GM23338 (cell line): ENCODE measurements at regions not wholly inside any gene's neighbourhood (a gene's known extent, or its start where the extent isn't known, plus 50 kb on each side); places are given as distances from the start of the nearest gene placed in this dataset.

Experiments used
- ATAC-seq: fragments of 200-7000 bp; cut with Tn5 transposase; 3 replicates; pipeline ENCODE4 v1.9.1; 2020
- DNase-seq: peaks from one replicate; pipeline ENCODE4 v3.0.0-alpha.2; 2015; ENCODE audit warnings: low spot score
- H2AFZ ChIP-seq: fragments of 200-600 bp; sonication (generic); 2 replicates; pipeline ENCODE4 v1.8.0; 2016; ENCODE audit warnings: antibody characterized with exemption, mild to moderate bottlenecking, moderate library complexity
- H3F3A ChIP-seq: fragments of 200-600 bp; sonication (generic); replicated peaks from 2 replicates; pipeline ENCODE4 v1.8.0; 2017; ENCODE audit warnings: antibody characterized with exemption, mixed run types, low read depth
- H3K27ac ChIP-seq: fragments of 200-600 bp; sonication (generic); 2 replicates; pipeline ENCODE4 v1.6.1; 2016; ENCODE audit warnings: low read depth
- H3K27me3 ChIP-seq: fragments of 200-600 bp; sonication (generic); 2 replicates; pipeline ENCODE4 v1.8.0; 2016; ENCODE audit warnings: mild to moderate bottlenecking, mixed run types, moderate library complexity; ENCODE audit not compliant: insufficient read depth
- H3K36me3 ChIP-seq: fragments of 200-600 bp; sonication (generic); 2 replicates; pipeline ENCODE4 v1.8.0; 2016; ENCODE audit warnings: mild to moderate bottlenecking; ENCODE audit not compliant: insufficient read depth
- H3K4me1 ChIP-seq: fragments of 200-600 bp; sonication (generic); 2 replicates; pipeline ENCODE4 v1.8.0; 2016; ENCODE audit warnings: mild to moderate bottlenecking, moderate library complexity; ENCODE audit not compliant: insufficient read depth
- H3K4me2 ChIP-seq: fragments of 200-600 bp; sonication (generic); 2 replicates; pipeline ENCODE4 v1.7.1; 2017; ENCODE audit warnings: mixed run types
- H3K4me3 ChIP-seq: fragments of 200-600 bp; sonication (generic); 2 replicates; pipeline ENCODE4 v1.6.1; 2016; ENCODE audit warnings: mixed run types
- H3K79me2 ChIP-seq: fragments of 200-600 bp; sonication (generic); replicated peaks from 2 replicates; pipeline ENCODE4 v1.8.0; 2017; ENCODE audit warnings: mild to moderate bottlenecking; ENCODE audit not compliant: insufficient read depth
- H3K9me2 ChIP-seq: fragments of 200-600 bp; sonication (generic); 2 replicates; pipeline ENCODE4 v1.8.0; 2017; ENCODE audit not compliant: insufficient read depth
- H4K20me1 ChIP-seq: fragments of 200-600 bp; sonication (generic); replicated peaks from 2 replicates; pipeline ENCODE4 v1.8.0; 2017; ENCODE audit warnings: mild to moderate bottlenecking; ENCODE audit not compliant: insufficient read depth
- H3K27ac Mint-ChIP-seq: 2 replicates; pipeline ENCODE4 v1.8.0; 2020; ENCODE audit warnings: inconsistent platforms, mild to moderate bottlenecking, moderate library complexity, mixed read lengths
- H3K27me3 Mint-ChIP-seq: 3 replicates; pipeline ENCODE4 v1.8.0; 2022; ENCODE audit warnings: low read depth, mild to moderate bottlenecking, moderate library complexity, mixed read lengths, inconsistent platforms; ENCODE audit not compliant: insufficient read depth, poor library complexity
- H3K36me3 Mint-ChIP-seq: 3 replicates; pipeline ENCODE4 v1.8.0; 2021; ENCODE audit warnings: low read depth, mild to moderate bottlenecking, inconsistent platforms, moderate library complexity, mixed read lengths
- H3K4me1 Mint-ChIP-seq: 3 replicates; pipeline ENCODE4 v1.8.0; 2020; ENCODE audit warnings: mild to moderate bottlenecking, inconsistent platforms, mixed read lengths
- H3K4me3 Mint-ChIP-seq: 3 replicates; pipeline ENCODE4 v1.8.0; 2021; ENCODE audit warnings: moderate library complexity, mild to moderate bottlenecking, inconsistent platforms, mixed read lengths
- H3K9me3 Mint-ChIP-seq: 3 replicates; pipeline ENCODE4 v1.8.0; 2020; ENCODE audit warnings: moderate library complexity, mild to moderate bottlenecking, inconsistent platforms, mixed read lengths
- CREB1 ChIP-seq: fragments of 250-450 bp; sonication (Bioruptor Pico); IDR thresholded peaks from 2 replicates; pipeline ENCODE4 v1.5.0; 2020; ENCODE audit warnings: low read depth, mild to moderate bottlenecking, moderate library complexity
- EZH2 ChIP-seq: fragments of 200-600 bp; sonication (generic); IDR thresholded peaks from one replicate; pipeline ENCODE4 v1.8.0; 2017; ENCODE audit warnings: antibody characterized with exemption, mild to moderate bottlenecking, low read depth; ENCODE audit not compliant: unreplicated experiment
- EZH2phosphoT487 ChIP-seq: fragments of 200-600 bp; sonication (generic); IDR thresholded peaks from one replicate; pipeline ENCODE4 v1.8.1; 2018; ENCODE audit warnings: antibody characterized with exemption; ENCODE audit not compliant: unreplicated experiment
- NANOG ChIP-seq: IDR thresholded peaks from 2 replicates; pipeline ENCODE4 v1.6.1; 2016; ENCODE audit warnings: antibody characterized with exemption, borderline replicate concordance
- ZNF114 ChIP-seq: fragments of 250-450 bp; sonication (Bioruptor Pico); IDR thresholded peaks from 2 replicates; pipeline ENCODE4 v1.5.0; 2020; ENCODE audit warnings: mild to moderate bottlenecking, moderate library complexity
- ZNF331 ChIP-seq: fragments of 250-450 bp; sonication (Bioruptor Pico); IDR thresholded peaks from 2 replicates; pipeline ENCODE4 v1.5.0; 2020; ENCODE audit warnings: low read depth, mild to moderate bottlenecking, moderate library complexity
- TF ChIP-seq, protein P1 (sequence below): IDR thresholded peaks from 2 replicates; pipeline ENCODE4 v1.6.1; 2016; ENCODE audit warnings: antibody characterized with exemption
- TF ChIP-seq, protein P2 (sequence below): IDR thresholded peaks from one replicate; pipeline ENCODE4 v1.6.1; 2018; ENCODE audit warnings: antibody characterized with exemption; ENCODE audit not compliant: unreplicated experiment
- TF ChIP-seq, protein P3 (sequence below), 2 experiments: fragments of 200-600 bp in 1 of 2; sonication (generic) in 1 of 2; conservative IDR thresholded peaks; 2 replicates each; pipeline versions ENCODE4 v1.5.1 to v1.6.1; 2016 to 2017; ENCODE audit warnings: antibody characterized with exemption in 2 of 2, low read depth in 2 of 2, mild to moderate bottlenecking in 2 of 2, moderate library complexity in 1 of 2

DNA sequence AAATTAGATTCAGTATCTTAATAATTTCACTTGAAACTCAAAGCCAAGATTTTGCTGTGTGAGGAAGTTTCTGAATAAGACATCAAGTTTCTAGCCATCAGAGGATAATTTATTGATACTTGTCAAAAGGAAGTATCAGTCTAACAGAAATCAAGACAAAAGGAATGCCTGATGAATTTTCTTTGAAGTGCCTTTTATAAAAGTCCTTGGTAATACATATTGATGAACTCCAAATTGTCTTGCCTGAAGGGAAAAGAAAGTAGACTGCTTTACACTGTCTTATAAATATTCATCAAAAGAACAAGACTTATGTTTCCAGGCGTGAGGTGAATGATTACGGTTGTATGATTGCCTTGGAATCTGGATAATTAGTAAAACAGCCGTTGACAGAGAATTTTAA is 986.0 kb upstream of the MAP3K7 start:
- H3K27ac ChIP-seq: no peak overlapping the region
- peaks cover 3% of the 10 kb centered on the region; the same call in 2 of the 3 replicates for H3K4me1 Mint-ChIP-seq

DNA sequence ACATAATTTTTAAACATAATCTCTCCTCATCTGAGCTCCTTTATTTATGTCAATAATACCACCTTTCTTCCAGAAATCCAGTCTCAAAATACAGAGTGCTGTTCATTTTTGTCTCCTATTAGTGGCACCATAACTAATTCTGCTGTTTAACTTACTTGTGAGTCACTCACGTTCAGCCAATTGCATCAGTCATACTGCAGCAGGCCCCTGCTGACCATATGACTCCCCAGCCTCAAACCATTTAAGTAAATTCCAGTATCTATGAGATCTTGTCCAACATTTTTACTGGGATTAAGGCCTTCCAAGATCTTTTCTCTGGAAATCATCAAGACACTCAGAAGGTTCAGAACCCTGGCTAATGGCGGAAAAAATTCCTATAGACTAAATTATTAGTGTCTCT is 982.2 kb upstream of the MAP3K7 start:
- H3K27me3 ChIP-seq: no peaks in the 10 kb centered on the region
- H4K20me1 ChIP-seq: no peaks in the 10 kb centered on the region
- Mint-ChIP-seq H3K9me3 (no peaks in the 10 kb centered on the region; the same call in 2 of the 3 replicates), H3K4me3 (no peak overlapping the region), H3K27me3 (no peaks in the 10 kb centered on the region), H3K36me3 (no peaks in the 10 kb centered on the region), H3K27ac (no peak overlapping the region), H3K4me1 (peaks cover 3% of the 10 kb centered on the region; the same call in 2 of the 3 replicates)
- H3K27ac ChIP-seq: no peak overlapping the region
- no peaks in the 10 kb centered on the region for H3K9me2 ChIP-seq
- H3F3A ChIP-seq: no peaks in the 10 kb centered on the region
- H3K4me3 ChIP-seq: no peak overlapping the region
- ATAC-seq (no peak), DNase-seq (no peak)
- H3K79me2 ChIP-seq: no peaks in the 10 kb centered on the region
- no peaks in the 10 kb centered on the region for H3K36me3 ChIP-seq
- H3K4me2 ChIP-seq: no peak overlapping the region
- no peaks in the 10 kb centered on the region for H3K4me1 ChIP-seq
- no peak overlapping the region for H2AFZ ChIP-seq
- TF ChIP-seq, protein P1, sequence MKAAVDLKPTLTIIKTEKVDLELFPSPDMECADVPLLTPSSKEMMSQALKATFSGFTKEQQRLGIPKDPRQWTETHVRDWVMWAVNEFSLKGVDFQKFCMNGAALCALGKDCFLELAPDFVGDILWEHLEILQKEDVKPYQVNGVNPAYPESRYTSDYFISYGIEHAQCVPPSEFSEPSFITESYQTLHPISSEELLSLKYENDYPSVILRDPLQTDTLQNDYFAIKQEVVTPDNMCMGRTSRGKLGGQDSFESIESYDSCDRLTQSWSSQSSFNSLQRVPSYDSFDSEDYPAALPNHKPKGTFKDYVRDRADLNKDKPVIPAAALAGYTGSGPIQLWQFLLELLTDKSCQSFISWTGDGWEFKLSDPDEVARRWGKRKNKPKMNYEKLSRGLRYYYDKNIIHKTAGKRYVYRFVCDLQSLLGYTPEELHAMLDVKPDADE: no peak
- TF ChIP-seq, protein P2, sequence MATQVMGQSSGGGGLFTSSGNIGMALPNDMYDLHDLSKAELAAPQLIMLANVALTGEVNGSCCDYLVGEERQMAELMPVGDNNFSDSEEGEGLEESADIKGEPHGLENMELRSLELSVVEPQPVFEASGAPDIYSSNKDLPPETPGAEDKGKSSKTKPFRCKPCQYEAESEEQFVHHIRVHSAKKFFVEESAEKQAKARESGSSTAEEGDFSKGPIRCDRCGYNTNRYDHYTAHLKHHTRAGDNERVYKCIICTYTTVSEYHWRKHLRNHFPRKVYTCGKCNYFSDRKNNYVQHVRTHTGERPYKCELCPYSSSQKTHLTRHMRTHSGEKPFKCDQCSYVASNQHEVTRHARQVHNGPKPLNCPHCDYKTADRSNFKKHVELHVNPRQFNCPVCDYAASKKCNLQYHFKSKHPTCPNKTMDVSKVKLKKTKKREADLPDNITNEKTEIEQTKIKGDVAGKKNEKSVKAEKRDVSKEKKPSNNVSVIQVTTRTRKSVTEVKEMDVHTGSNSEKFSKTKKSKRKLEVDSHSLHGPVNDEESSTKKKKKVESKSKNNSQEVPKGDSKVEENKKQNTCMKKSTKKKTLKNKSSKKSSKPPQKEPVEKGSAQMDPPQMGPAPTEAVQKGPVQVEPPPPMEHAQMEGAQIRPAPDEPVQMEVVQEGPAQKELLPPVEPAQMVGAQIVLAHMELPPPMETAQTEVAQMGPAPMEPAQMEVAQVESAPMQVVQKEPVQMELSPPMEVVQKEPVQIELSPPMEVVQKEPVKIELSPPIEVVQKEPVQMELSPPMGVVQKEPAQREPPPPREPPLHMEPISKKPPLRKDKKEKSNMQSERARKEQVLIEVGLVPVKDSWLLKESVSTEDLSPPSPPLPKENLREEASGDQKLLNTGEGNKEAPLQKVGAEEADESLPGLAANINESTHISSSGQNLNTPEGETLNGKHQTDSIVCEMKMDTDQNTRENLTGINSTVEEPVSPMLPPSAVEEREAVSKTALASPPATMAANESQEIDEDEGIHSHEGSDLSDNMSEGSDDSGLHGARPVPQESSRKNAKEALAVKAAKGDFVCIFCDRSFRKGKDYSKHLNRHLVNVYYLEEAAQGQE: no peak
- TF ChIP-seq EZH2: no peak
- no peak for TF ChIP-seq EZH2phosphoT487
- no peak for TF ChIP-seq ZNF114
- no peak for TF ChIP-seq NANOG

More for the DNA sequence above, 986.0 kb upstream of the MAP3K7 start:
- no peak overlapping the region for H3K4me3 Mint-ChIP-seq
- H4K20me1 ChIP-seq: no peaks in the 10 kb centered on the region
- ATAC-seq (no peak), DNase-seq (no peak)
- H2AFZ ChIP-seq: no peak overlapping the region
- no peaks in the 10 kb centered on the region for H3K27me3 ChIP-seq
- no peaks in the 10 kb centered on the region for H3K36me3 ChIP-seq
- H3K4me3 ChIP-seq: no peak overlapping the region
- H3F3A ChIP-seq: no peaks in the 10 kb centered on the region
- no peaks in the 10 kb centered on the region for H3K9me2 ChIP-seq
- H3K27me3 Mint-ChIP-seq: no peaks in the 10 kb centered on the region
- H3K27ac Mint-ChIP-seq: no peak overlapping the region
- no peak overlapping the region for H3K4me2 ChIP-seq
- no peaks in the 10 kb centered on the region for H3K4me1 ChIP-seq
- H3K9me3 Mint-ChIP-seq: no peaks in the 10 kb centered on the region
- TF ChIP-seq CREB1 (no peak), NANOG (no peak), ZNF331 (no peak), ZNF114 (no peak)
- TF ChIP-seq, protein P1: no peak
- TF ChIP-seq, protein P2: no peak
- TF ChIP-seq, protein P3, sequence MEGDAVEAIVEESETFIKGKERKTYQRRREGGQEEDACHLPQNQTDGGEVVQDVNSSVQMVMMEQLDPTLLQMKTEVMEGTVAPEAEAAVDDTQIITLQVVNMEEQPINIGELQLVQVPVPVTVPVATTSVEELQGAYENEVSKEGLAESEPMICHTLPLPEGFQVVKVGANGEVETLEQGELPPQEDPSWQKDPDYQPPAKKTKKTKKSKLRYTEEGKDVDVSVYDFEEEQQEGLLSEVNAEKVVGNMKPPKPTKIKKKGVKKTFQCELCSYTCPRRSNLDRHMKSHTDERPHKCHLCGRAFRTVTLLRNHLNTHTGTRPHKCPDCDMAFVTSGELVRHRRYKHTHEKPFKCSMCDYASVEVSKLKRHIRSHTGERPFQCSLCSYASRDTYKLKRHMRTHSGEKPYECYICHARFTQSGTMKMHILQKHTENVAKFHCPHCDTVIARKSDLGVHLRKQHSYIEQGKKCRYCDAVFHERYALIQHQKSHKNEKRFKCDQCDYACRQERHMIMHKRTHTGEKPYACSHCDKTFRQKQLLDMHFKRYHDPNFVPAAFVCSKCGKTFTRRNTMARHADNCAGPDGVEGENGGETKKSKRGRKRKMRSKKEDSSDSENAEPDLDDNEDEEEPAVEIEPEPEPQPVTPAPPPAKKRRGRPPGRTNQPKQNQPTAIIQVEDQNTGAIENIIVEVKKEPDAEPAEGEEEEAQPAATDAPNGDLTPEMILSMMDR (conservative IDR thresholded peaks at IDR 0.05; ENCODE audit: low read depth in 2 of 2): no peak
- H3K36me3 Mint-ChIP-seq: no peaks in the 10 kb centered on the region
- H3K79me2 ChIP-seq: no peaks in the 10 kb centered on the region
